HEK293T (cell line): ENCODE measurements at regions not wholly inside any gene's neighbourhood (a gene's known extent, or its start where the extent isn't known, plus 50 kb on each side); places are given as distances from the start of the nearest gene placed in this dataset.
"Not testable (repeated sequence)": the region's sequence is repeated elsewhere in the genome, so short reads cannot be mapped to it uniquely, and the experiment has no call there.

Source experiments
- CTCF ChIA-PET: fragments of 350-600 bp; formaldehyde crosslinking; extraction: SDS; loops from one replicate; lab custom pipeline; 2021; ENCODE audit warnings: antibody characterized with exemption, inconsistent platforms; lab: Yijun Ruan, JAX
- POLR2A ChIA-PET: fragments of 350-600 bp; formaldehyde crosslinking; extraction: SDS; loops from one replicate; lab custom pipeline; 2020; ENCODE audit warnings: antibody characterized with exemption, inconsistent platforms; lab: Yijun Ruan, JAX
- DNase-seq: peaks from one replicate; pipeline ENCODE4 v3.0.0; 2012; ENCODE audit warnings: mixed read lengths; ENCODE audit errors: extremely low spot score
- ARNT ChIP-seq: fragments of 450-650 bp; IDR thresholded peaks from 2 replicates; pipeline ENCODE4 v1.6.1; 2017; ENCODE audit warnings: mild to moderate bottlenecking
- BHLHE40 ChIP-seq: fragments of 450-650 bp; IDR thresholded peaks from 2 replicates; pipeline ENCODE4 v1.6.1; 2016; ENCODE audit warnings: mild to moderate bottlenecking, moderate library complexity, borderline replicate concordance
- CTBP1 ChIP-seq: fragments of 450-650 bp; IDR thresholded peaks from 2 replicates; pipeline ENCODE4 v1.6.1; 2016; ENCODE audit warnings: borderline replicate concordance
- ELF4 ChIP-seq: fragments of 450-650 bp; IDR thresholded peaks from 2 replicates; pipeline ENCODE4 v1.6.1; 2017; ENCODE audit warnings: antibody characterized with exemption
- FOXA1 ChIP-seq: fragments of 450-650 bp; IDR thresholded peaks from 2 replicates; pipeline ENCODE4 v1.6.1; 2016; ENCODE audit warnings: mild to moderate bottlenecking
- FOXK2 ChIP-seq: fragments of 450-650 bp; IDR thresholded peaks from 2 replicates; pipeline ENCODE4 v1.6.1; 2016; ENCODE audit warnings: mild to moderate bottlenecking
- FOXM1 ChIP-seq: fragments of 450-650 bp; IDR thresholded peaks from 2 replicates; pipeline ENCODE4 v1.6.1; 2017; ENCODE audit warnings: mild to moderate bottlenecking, borderline replicate concordance
- HDGF ChIP-seq: fragments of 450-650 bp; IDR thresholded peaks from 2 replicates; pipeline ENCODE4 v1.6.1; 2017; ENCODE audit warnings: antibody characterized with exemption, borderline replicate concordance
- L3MBTL2 ChIP-seq: fragments of 450-650 bp; conservative IDR thresholded peaks from 2 replicates; pipeline ENCODE4 v1.6.1; 2016; ENCODE audit warnings: mild to moderate bottlenecking
- LEF1 ChIP-seq: fragments of 450-650 bp; IDR thresholded peaks from 2 replicates; pipeline ENCODE4 v1.6.1; 2017; ENCODE audit warnings: mild to moderate bottlenecking, borderline replicate concordance
- NFRKB ChIP-seq: fragments of 450-650 bp; IDR thresholded peaks from 2 replicates; pipeline ENCODE4 v1.6.1; 2016; ENCODE audit warnings: mild to moderate bottlenecking, moderate library complexity
- SP1 ChIP-seq: fragments of 450-650 bp; IDR thresholded peaks from 2 replicates; pipeline ENCODE4 v1.6.1; 2017
- SUZ12 ChIP-seq: fragments of 450-650 bp; IDR thresholded peaks from 2 replicates; pipeline ENCODE4 v1.6.1; 2016; ENCODE audit warnings: mild to moderate bottlenecking
- TARDBP ChIP-seq: fragments of 450-650 bp; IDR thresholded peaks from 2 replicates; pipeline ENCODE4 v1.6.1; 2016
- ZNF384 ChIP-seq: fragments of 450-650 bp; IDR thresholded peaks from 2 replicates; pipeline ENCODE4 v1.6.1; 2016
- TF ChIP-seq, protein P1 (sequence below): fragments of 450-650 bp; IDR thresholded peaks from 2 replicates; pipeline ENCODE4 v1.6.1; 2016

DNA sequence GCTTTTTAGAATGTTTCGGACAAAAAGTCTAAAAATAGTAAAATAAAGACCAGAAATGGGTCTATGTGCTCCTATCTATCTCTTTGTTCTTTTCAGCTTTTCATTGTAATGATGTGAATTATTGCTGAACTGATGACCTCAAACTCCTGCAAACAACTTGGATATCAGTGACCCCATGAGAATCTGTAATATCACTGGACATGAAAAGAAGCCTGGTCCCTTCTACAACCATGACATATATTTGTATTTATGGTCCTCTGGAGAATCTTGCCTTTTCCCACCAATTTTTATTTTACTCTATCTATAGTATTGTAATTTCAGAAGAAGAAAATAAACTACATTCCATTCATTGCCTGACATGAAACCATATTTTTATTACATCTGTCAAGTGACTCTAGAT lies 740.7 kb upstream of the CA10 start:
- no peak for DNase-seq
- ChIA-PET CTCF (no interaction called here), POLR2A (no interaction called here)
- TF ChIP-seq, protein P1, sequence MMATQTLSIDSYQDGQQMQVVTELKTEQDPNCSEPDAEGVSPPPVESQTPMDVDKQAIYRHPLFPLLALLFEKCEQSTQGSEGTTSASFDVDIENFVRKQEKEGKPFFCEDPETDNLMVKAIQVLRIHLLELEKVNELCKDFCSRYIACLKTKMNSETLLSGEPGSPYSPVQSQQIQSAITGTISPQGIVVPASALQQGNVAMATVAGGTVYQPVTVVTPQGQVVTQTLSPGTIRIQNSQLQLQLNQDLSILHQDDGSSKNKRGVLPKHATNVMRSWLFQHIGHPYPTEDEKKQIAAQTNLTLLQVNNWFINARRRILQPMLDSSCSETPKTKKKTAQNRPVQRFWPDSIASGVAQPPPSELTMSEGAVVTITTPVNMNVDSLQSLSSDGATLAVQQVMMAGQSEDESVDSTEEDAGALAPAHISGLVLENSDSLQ, result no peak
- TF ChIP-seq ZNF384 (no peak), FOXM1 (no peak), ELF4 (no peak), NFRKB (no peak), L3MBTL2 (no peak), TARDBP (no peak), ARNT (no peak), CTBP1 (no peak), HDGF (no peak), FOXK2 (no peak), FOXA1 (no peak), LEF1 (no peak), SP1 (no peak), SUZ12 (no peak), BHLHE40 (no peak)

DNA sequence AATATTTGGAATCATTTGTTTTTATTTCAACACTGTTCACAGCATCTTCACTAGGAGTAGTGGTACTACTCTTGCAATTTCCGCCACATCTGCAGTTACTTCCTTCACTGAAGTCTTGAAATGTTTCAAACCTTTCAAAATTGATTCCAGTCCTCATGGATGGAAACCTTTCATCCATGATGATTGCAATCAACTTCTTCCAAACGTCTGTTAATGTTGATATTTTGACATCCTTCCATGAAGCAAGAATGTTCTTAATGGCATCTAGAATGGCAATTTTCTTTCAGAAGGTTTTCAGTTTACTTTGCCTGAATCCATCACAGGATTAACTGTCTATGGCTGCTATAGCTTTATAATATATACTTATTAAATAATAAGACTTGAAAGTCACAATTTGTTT lies 736.8 kb upstream of the CA10 start:
- no peak for TF ChIP-seq LEF1
- no peak for TF ChIP-seq ZNF384
- TF ChIP-seq NFRKB, result no peak
- no peak for TF ChIP-seq ARNT
- TF ChIP-seq TARDBP, result no peak
- TF ChIP-seq, protein P1, result no peak
- TF ChIP-seq CTBP1, result no peak
- TF ChIP-seq HDGF, result no peak
- no peak for TF ChIP-seq FOXM1
- no peak for TF ChIP-seq FOXK2
- no peak for TF ChIP-seq FOXA1
- no peak for TF ChIP-seq BHLHE40
- no peak for TF ChIP-seq SP1
- no peak for TF ChIP-seq SUZ12
- TF ChIP-seq ELF4, result no peak
- no peak for DNase-seq
- ChIA-PET POLR2A (no interaction called here), CTCF (no interaction called here)

DNA sequence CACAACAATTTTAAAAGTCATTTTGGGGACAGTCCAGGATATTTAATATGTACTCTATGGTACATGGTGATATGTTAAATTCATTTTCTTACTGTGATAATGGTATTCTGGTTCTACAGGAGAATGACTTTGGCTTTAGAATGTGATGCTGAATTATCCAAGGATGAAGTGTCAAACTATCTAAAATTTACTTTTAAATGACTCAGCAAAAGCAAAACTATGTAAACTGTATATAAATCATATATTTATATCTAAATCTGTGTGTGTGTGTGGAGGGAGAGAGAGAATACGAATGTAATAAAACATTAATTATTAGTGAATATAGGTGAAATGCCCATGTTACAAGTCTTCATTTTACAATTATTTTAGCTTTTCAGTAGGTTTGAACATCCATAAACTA lies 733.8 kb upstream of the CA10 start:
- CTCF ChIA-PET, result no interaction called here
- POLR2A ChIA-PET, result no interaction called here
- TF ChIP-seq ARNT (no peak), TARDBP (no peak), FOXA1 (no peak), NFRKB (no peak), BHLHE40 (no peak), HDGF (no peak), ZNF384 (no peak), SUZ12 (no peak), L3MBTL2 (no peak), FOXK2 (no peak), FOXM1 (no peak), LEF1 (no peak), CTBP1 (no peak), SP1 (no peak), ELF4 (no peak)
- TF ChIP-seq, protein P1, result no peak
- DNase-seq, result no peak

DNA sequence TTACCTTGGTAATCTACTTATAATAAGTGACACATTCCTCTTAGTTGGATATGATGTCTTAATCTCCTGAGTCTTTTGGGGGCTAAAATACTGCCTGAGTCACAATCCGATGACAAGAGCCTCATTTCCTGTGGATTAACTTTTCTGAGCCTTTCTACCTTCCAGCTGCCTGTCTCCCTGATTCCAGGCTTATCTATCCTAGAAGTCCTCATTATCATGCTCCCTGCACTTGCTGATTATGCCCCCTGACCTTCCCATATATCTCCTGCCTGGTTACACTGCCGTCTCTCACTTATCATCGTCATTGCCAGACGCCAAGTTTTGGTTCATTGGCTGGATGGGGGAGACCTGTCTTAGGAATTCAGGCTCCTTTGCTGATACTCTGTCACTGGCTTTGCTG lies 727.4 kb upstream of the CA10 start:
- ChIA-PET POLR2A (no interaction called here), CTCF (no interaction called here)
- DNase-seq, result no peak

DNA sequence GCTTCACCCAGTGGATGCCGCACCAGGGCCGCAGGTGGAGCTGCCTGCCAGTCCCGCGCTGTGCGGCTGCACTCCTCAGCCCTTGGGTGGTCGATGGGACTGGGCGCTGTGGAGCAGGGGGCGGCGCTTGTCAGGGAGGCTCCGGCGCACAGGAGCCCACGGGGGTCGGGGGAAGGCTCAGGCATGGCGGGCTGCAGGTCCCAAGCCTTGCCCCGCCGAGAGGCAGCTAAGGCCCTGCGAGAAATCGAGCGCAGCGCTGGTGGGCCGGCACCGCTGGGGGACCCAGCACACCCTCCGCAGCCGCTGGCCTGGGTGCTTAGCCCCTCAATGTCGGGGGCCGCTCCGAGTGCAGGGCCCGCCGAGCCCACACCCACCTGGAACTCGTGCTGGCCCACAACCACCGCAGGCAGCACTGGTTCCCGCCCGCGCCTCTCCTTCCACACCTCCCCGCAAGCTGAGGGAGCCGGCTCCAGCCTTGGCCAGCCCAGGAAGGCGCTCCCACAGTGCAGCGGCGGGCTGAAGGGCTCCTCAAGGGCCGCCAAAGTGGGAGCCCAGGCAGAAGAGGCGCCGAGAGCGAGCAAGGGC lies 725.5 kb upstream of the CA10 start:
- CTCF ChIA-PET, result not testable (repeated sequence)

More for the DNA sequence above, 727.4 kb upstream of the CA10 start:
- TF ChIP-seq TARDBP, result no peak
- TF ChIP-seq ARNT, result no peak
- no peak for TF ChIP-seq LEF1
- TF ChIP-seq L3MBTL2, result no peak
- TF ChIP-seq FOXM1, result no peak
- TF ChIP-seq, protein P1, result no peak
- no peak for TF ChIP-seq NFRKB
- TF ChIP-seq ZNF384, result no peak
- no peak for TF ChIP-seq BHLHE40
- TF ChIP-seq FOXK2, result no peak
- no peak for TF ChIP-seq CTBP1
- TF ChIP-seq SUZ12, result no peak
- TF ChIP-seq ELF4, result no peak
- TF ChIP-seq FOXA1, result no peak
- TF ChIP-seq HDGF, result no peak
- no peak for TF ChIP-seq SP1

DNA sequence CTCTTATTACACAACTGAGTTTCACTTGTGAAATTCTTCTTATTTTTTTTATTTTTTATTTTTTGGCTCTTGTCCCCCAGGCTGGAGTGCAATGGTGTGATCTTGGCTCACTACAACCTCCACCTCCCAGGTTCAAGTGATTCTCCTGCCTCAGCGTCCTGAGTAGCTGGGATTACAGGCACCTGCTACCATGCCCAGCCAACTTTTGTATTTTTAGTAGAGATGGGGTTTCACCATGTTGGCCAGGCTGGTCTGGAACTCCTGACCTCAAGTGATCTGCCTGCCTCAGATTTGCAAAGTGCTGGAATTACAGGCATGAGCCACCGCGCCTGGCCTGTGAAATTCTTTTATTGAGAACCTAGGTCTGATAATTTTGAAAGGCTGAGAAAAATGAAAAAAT lies 688.3 kb upstream of the CA10 start:
- DNase-seq, POLR2A ChIA-PET, CTCF ChIA-PET: not testable (repeated sequence)

More for the DNA sequence above, 725.5 kb upstream of the CA10 start:
- POLR2A ChIA-PET, DNase-seq: not testable (repeated sequence)
